GM12878 (cell line): ENCODE measurements at regions not wholly inside any gene's neighbourhood (a gene's known extent, or its start where the extent isn't known, plus 50 kb on each side); places are given as distances from the start of the nearest gene placed in this dataset.

Source experiments
- BRCA1 ChIP-seq: IDR thresholded peaks from 2 replicates; pipeline ENCODE4 v1.6.1; 2011; ENCODE audit warnings: low read depth, low read length, improper control_type of control experiment
- RCOR1 ChIP-seq: conservative IDR thresholded peaks from 2 replicates; pipeline ENCODE4 v1.6.1; 2012; ENCODE audit warnings: low read depth, low read length, improper control_type of control experiment
- SMARCA5 ChIP-seq: fragments of 450-650 bp; IDR thresholded peaks from 2 replicates; pipeline ENCODE4 v1.6.1; 2017; ENCODE audit warnings: mild to moderate bottlenecking
- ZBED1 ChIP-seq: IDR thresholded peaks from 2 replicates; pipeline ENCODE4 v1.6.1; 2016; ENCODE audit warnings: borderline replicate concordance

- TF ChIP-seq RCOR1 (no peak), ZBED1 (no peak), SMARCA5 (no peak), BRCA1 (no peak)
Measured at GRCh38 chr2:20880221-20880771, 57.4 kb upstream of the LDAH start.
